CD4-positive, alpha-beta T cell treated with Interferon gamma for 1 hour (primary cell): ENCODE measurements at regions not wholly inside any gene's neighbourhood (a gene's known extent, or its start where the extent isn't known, plus 50 kb on each side); places are given as distances from the start of the nearest gene placed in this dataset.

ENCODE experiments used
- DNase-seq: peaks from one replicate; pipeline ENCODE4 v3.0.0-alpha.2; 2020

- DNase-seq: no peak
Observed at GRCh38 chr1:116299248-116299647, 73.8 kb upstream of the ATP1A1 start.

- DNase-seq: no peak
Observed at GRCh38 chr1:116302281-116302680, 70.8 kb upstream of the ATP1A1 start.

- no peak for DNase-seq
Observed at GRCh38 chr1:116306102-116306501, 66.9 kb upstream of the ATP1A1 start.

- no peak for DNase-seq
Observed at GRCh38 chr1:116306840-116307442, 66.1 kb upstream of the ATP1A1 start.

GRCh38 chr1:116308276-116308675, 64.8 kb upstream of the ATP1A1 start:
- no peak for DNase-seq

GRCh38 chr1:116309090-116309870, 63.8 kb upstream of the ATP1A1 start:
- no peak for DNase-seq

GRCh38 chr1:116310180-116310579, 62.9 kb upstream of the ATP1A1 start:
- no peak for DNase-seq

GRCh38 chr1:116311193-116311592, 61.9 kb upstream of the ATP1A1 start:
- no peak for DNase-seq

- DNase-seq: no peak
Observed at GRCh38 chr1:116311756-116312680, 61.0 kb upstream of the ATP1A1 start.

GRCh38 chr1:116312681-116313069, 60.4 kb upstream of the ATP1A1 start:
- DNase-seq: no peak

GRCh38 chr1:116313776-116314175, 59.3 kb upstream of the ATP1A1 start:
- DNase-seq: no peak

- no peak for DNase-seq
Observed at GRCh38 chr1:116314305-116314919, 58.6 kb upstream of the ATP1A1 start.

- DNase-seq: no peak
Observed at GRCh38 chr1:116316373-116316772, 56.7 kb upstream of the ATP1A1 start.

- DNase-seq: no peak
Observed at GRCh38 chr1:116318897-116319296, 54.1 kb upstream of the ATP1A1 start.

GRCh38 chr1:116320874-116321273, 52.2 kb upstream of the ATP1A1 start:
- DNase-seq: no peak

- no peak for DNase-seq
Observed at GRCh38 chr1:116321766-116322175, 51.3 kb upstream of the ATP1A1 start.

- no peak for DNase-seq
Observed at GRCh38 chr1:116322752-116323405, 50.2 kb upstream of the ATP1A1 start.
